GM12878 (cell line): ENCODE measurements at regions not wholly inside any gene's neighbourhood (a gene's known extent, or its start where the extent isn't known, plus 50 kb on each side); places are given as distances from the start of the nearest gene placed in this dataset.

ENCODE experiments used
- CBFB ChIP-seq: IDR thresholded peaks from 2 replicates; pipeline ENCODE4 v1.6.1; 2016; ENCODE audit warnings: antibody characterized with exemption, low read depth
- CHD2 ChIP-seq: IDR thresholded peaks from 2 replicates; pipeline ENCODE4 v1.6.1; 2011; ENCODE audit warnings: low read depth, low read length, improper control_type of control experiment, borderline replicate concordance
- CTCF ChIP-seq, 3 experiments: IDR thresholded peaks in 2 of 3; conservative IDR thresholded peaks in 1 of 3; 2 replicates each; pipeline ENCODE4 v1.5.1; 2011; ENCODE audit warnings: low read depth in 3 of 3, low read length in 3 of 3, mild to moderate bottlenecking in 3 of 3, control low read depth in 2 of 3, moderate library complexity in 2 of 3, inconsistent platforms in 1 of 3, mixed read lengths in 1 of 3; ENCODE audit not compliant: control insufficient read depth in 2 of 3, insufficient read depth in 1 of 3; ENCODE audit errors: extremely low read depth in 1 of 3
- GABPA ChIP-seq: IDR thresholded peaks from 2 replicates; pipeline ENCODE4 v1.6.1; 2014; ENCODE audit warnings: antibody characterized with exemption, low read depth, mild to moderate bottlenecking, inconsistent platforms
- IRF5 ChIP-seq: fragments of 450-650 bp; IDR thresholded peaks from 2 replicates; pipeline ENCODE4 v1.6.1; 2017; ENCODE audit warnings: borderline replicate concordance
- MYC ChIP-seq: IDR thresholded peaks from 2 replicates; pipeline ENCODE4 v1.6.1; 2011; ENCODE audit warnings: mild to moderate bottlenecking, low read length, moderate library complexity, inconsistent platforms; ENCODE audit not compliant: insufficient read depth, insufficient replicate concordance, insufficient read length, severe bottlenecking
- NBN ChIP-seq: fragments of 450-650 bp; IDR thresholded peaks from 2 replicates; pipeline ENCODE4 v1.6.1; 2016
- NR2C2 ChIP-seq: IDR thresholded peaks from 2 replicates; pipeline ENCODE4 v1.6.1; 2011; ENCODE audit warnings: borderline replicate concordance, low read depth; ENCODE audit not compliant: control insufficient read depth, insufficient read length
- POLR2A ChIP-seq: IDR thresholded peaks from 2 replicates; pipeline ENCODE4 v1.6.1; 2011; ENCODE audit warnings: low read depth, mild to moderate bottlenecking, low read length
- PRDM15 ChIP-seq: fragments of 450-650 bp; formaldehyde crosslinking; IDR thresholded peaks from 2 replicates; pipeline ENCODE4 v1.4.0; 2020; ENCODE audit warnings: mild to moderate bottlenecking, moderate library complexity
- REST ChIP-seq: IDR thresholded peaks from 2 replicates; pipeline ENCODE4 v1.6.1; 2012; ENCODE audit warnings: mild to moderate bottlenecking, low read depth, low read length
- SRF ChIP-seq, 2 experiments: IDR thresholded peaks; 2 replicates each; pipeline ENCODE4 v1.6.1; 2011; ENCODE audit warnings: low read depth in 2 of 2, low read length in 2 of 2, mild to moderate bottlenecking in 1 of 2, moderate library complexity in 1 of 2
- TAF1 ChIP-seq: IDR thresholded peaks from 2 replicates; pipeline ENCODE4 v1.6.1; 2011; ENCODE audit warnings: mild to moderate bottlenecking, low read depth, low read length, borderline replicate concordance

- TF ChIP-seq NBN = no peak
- no peak for TF ChIP-seq TAF1
- TF ChIP-seq CTCF (IDR thresholded peaks at IDR 0.05 in 2 of 3, conservative IDR thresholded peaks at IDR 0.05 in 1 of 3; ENCODE audit: control insufficient read depth in 2 of 3, extremely low read depth in 1 of 3, insufficient read depth in 1 of 3, low read depth in 3 of 3, low read length in 3 of 3) = no peak
- no peak for TF ChIP-seq MYC
- TF ChIP-seq IRF5 = no peak
- TF ChIP-seq SRF (IDR thresholded peaks at IDR 0.05; ENCODE audit: low read depth in 2 of 2, low read length in 2 of 2) = no peak
- no peak for TF ChIP-seq GABPA
- TF ChIP-seq NR2C2 = no peak
- TF ChIP-seq REST = no peak
- no peak for TF ChIP-seq POLR2A
- TF ChIP-seq CBFB = no peak
- no peak for TF ChIP-seq CHD2
- no peak for TF ChIP-seq PRDM15
Observed at GRCh38 chr5:111847052-111847925, 90.3 kb upstream of the NREP start.
